Neuronal stem cell (in vitro differentiated cells): ENCODE measurements at regions not wholly inside any gene's neighbourhood (a gene's known extent, or its start where the extent isn't known, plus 50 kb on each side); places are given as distances from the start of the nearest gene placed in this dataset.

Experiments
- DNase-seq: peaks from one replicate; pipeline ENCODE4 v3.0.0-alpha.2; 2013; ENCODE audit warnings: low spot score
- H2AFZ ChIP-seq: one replicate; pipeline ENCODE4 v1.6.1; 2013; ENCODE audit warnings: mild to moderate bottlenecking, low read length, inconsistent platforms
- H2AK5ac ChIP-seq: 2 replicates; pipeline ENCODE4 v1.6.1; 2013; ENCODE audit warnings: low read depth, mild to moderate bottlenecking, inconsistent platforms, low read length, moderate library complexity, mixed read lengths
- H2BK120ac ChIP-seq: 2 replicates; pipeline ENCODE4 v1.6.1; 2013; ENCODE audit warnings: low read depth, mild to moderate bottlenecking, inconsistent platforms, low read length, moderate library complexity, mixed read lengths
- H2BK12ac ChIP-seq: one replicate; pipeline ENCODE4 v1.6.1; 2013; ENCODE audit warnings: low read length, inconsistent platforms
- H2BK15ac ChIP-seq: 2 replicates; pipeline ENCODE4 v1.6.1; 2013; ENCODE audit warnings: mild to moderate bottlenecking, low read length, inconsistent platforms, mixed read lengths
- H2BK5ac ChIP-seq: one replicate; pipeline ENCODE4 v1.6.1; 2013; ENCODE audit warnings: inconsistent platforms, mild to moderate bottlenecking, low read length, moderate library complexity
- H3K14ac ChIP-seq: one replicate; pipeline ENCODE4 v1.6.1; 2013; ENCODE audit warnings: low read length, inconsistent platforms
- H3K18ac ChIP-seq: 2 replicates; pipeline ENCODE4 v1.6.1; 2013; ENCODE audit warnings: low read length, inconsistent platforms
- H3K23ac ChIP-seq: 2 replicates; pipeline ENCODE4 v1.6.1; 2013; ENCODE audit warnings: low read depth, mild to moderate bottlenecking, mixed read lengths, low read length, inconsistent platforms; ENCODE audit not compliant: poor library complexity
- H3K27ac ChIP-seq: replicated peaks from 3 replicates; pipeline ENCODE4 v1.5.1; 2013; ENCODE audit warnings: low read length, inconsistent platforms
- H3K27me3 ChIP-seq, 3 experiments: 2 replicates each; pipeline ENCODE4 v1.6.1; 2013; ENCODE audit warnings: low read length in 3 of 3, mild to moderate bottlenecking in 2 of 3, inconsistent platforms in 1 of 3, low read depth in 1 of 3, mixed read lengths in 1 of 3, moderate library complexity in 1 of 3; ENCODE audit not compliant: control insufficient read depth in 3 of 3, insufficient read depth in 3 of 3
- H3K36me3 ChIP-seq, 2 donors: replicated peaks in 1 of 2; 2 replicates each; pipeline ENCODE4 v1.6.1; 2013; ENCODE audit warnings: low read length in 2 of 2; ENCODE audit not compliant: control insufficient read depth in 2 of 2, insufficient read depth in 2 of 2
- H3K4ac ChIP-seq: 2 replicates; pipeline ENCODE4 v1.6.1; 2013; ENCODE audit warnings: inconsistent platforms, mild to moderate bottlenecking, low read length, moderate library complexity
- H3K4me1 ChIP-seq, 2 donors: 1 replicate in 1 of 2; 2 replicates in 1 of 2; pipeline ENCODE4 v1.6.1; 2013; ENCODE audit warnings: low read length in 2 of 2, low read depth in 1 of 2; ENCODE audit not compliant: control insufficient read depth in 2 of 2, insufficient read depth in 1 of 2
- H3K4me2 ChIP-seq: one replicate; pipeline ENCODE4 v1.6.1; 2013; ENCODE audit warnings: mild to moderate bottlenecking, low read length, inconsistent platforms; ENCODE audit not compliant: insufficient read depth, poor library complexity, severe bottlenecking
- H3K4me3 ChIP-seq, 2 donors: 2 replicates each; pipeline ENCODE4 v1.5.1; 2013; ENCODE audit warnings: low read length in 2 of 2, mild to moderate bottlenecking in 2 of 2, inconsistent platforms in 1 of 2, moderate library complexity in 1 of 2
- H3K79me1 ChIP-seq: one replicate; pipeline ENCODE4 v1.6.1; 2013; ENCODE audit warnings: low read depth, mild to moderate bottlenecking, inconsistent platforms, low read length, moderate library complexity
- H3K9ac ChIP-seq: one replicate; pipeline ENCODE4 v1.6.1; 2013; ENCODE audit warnings: mild to moderate bottlenecking, low read depth, low read length, inconsistent platforms; ENCODE audit not compliant: poor library complexity
- H3K9me3 ChIP-seq, 2 donors: replicated peaks in 1 of 2; 2 replicates each; pipeline versions ENCODE3 to v1.6.1; 2013; ENCODE audit warnings: low read length in 2 of 2, mild to moderate bottlenecking in 2 of 2, inconsistent platforms in 1 of 2, low read depth in 1 of 2, mixed read lengths in 1 of 2, moderate library complexity in 1 of 2; ENCODE audit not compliant: control insufficient read depth in 2 of 2, insufficient read depth in 1 of 2
- H4K8ac ChIP-seq: one replicate; pipeline ENCODE4 v1.6.1; 2013; ENCODE audit warnings: low read depth, mild to moderate bottlenecking, inconsistent platforms, low read length, moderate library complexity
- H4K91ac ChIP-seq: one replicate; pipeline ENCODE4 v1.6.1; 2013; ENCODE audit warnings: low read length, low read depth, mild to moderate bottlenecking, inconsistent platforms; ENCODE audit not compliant: poor library complexity
- WGBS, 2 donors: extraction: QIAGEN DNeasy Blood & Tissue Kit; methylation state at CpG; one replicate each; pipeline ENCODE4 v1.1.7; 2013; ENCODE audit warnings: missing lambda C conversion rate in 2 of 2, mixed read lengths in 1 of 2; ENCODE audit not compliant: insufficient read length in 2 of 2, insufficient replicate concordance in 1 of 2; ENCODE audit errors: extremely low coverage in 2 of 2; 5-methylcytosine and 5-hydroxymethylcytosine counted together

DNA sequence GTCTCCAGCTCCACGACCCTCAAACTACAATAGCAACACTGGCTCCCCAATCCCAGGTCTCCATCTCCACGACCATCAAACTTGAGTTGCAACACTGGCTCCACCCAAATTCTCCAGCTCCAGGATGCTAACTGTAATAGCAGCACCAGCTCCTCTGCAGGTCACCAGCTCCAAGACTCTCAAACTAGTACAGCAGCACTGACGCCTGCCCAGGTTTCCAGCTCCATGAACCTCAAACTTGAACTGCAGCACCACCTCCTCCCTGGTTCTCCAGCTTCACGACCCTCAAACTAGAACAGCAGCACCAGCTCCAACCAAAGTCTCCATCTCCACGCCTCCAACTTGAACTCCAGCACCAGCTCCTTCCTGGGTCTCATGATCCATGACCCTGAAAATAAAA, 353.8 kb downstream of the PREX1 start:
- Histone ChIP-seq H2AK5ac (peak overlapping the region; percentile 2), H3K18ac (peak overlapping the region; percentile 34), H4K91ac (no peak overlapping the region), H2BK15ac (no peak overlapping the region), H2AFZ (no peak overlapping the region), H3K4me1 (no peaks in the 10 kb centered on the region), H3K27me3 (peaks cover 0 to 10% (median 0%) of the 10 kb centered on the region in 3 experiments), H2BK12ac (no peak overlapping the region), H3K23ac (no peak overlapping the region), H3K27ac (no peak overlapping the region), H3K4me2 (no peak overlapping the region), H4K8ac (no peak overlapping the region), H3K4me3 (no peak overlapping the region), H3K4ac (no peak overlapping the region), H3K14ac (no peak overlapping the region), H3K36me3 (no peaks in the 10 kb centered on the region), H3K9ac (no peak overlapping the region), H2BK120ac (no peak overlapping the region), H3K9me3 (no peaks in the 10 kb centered on the region), H2BK5ac (no peak overlapping the region), H3K79me1 (no peaks in the 10 kb centered on the region)
- no peak for DNase-seq
- no CpG with 5 or more reads among the region's 5 CpGs for WGBS, 2 donors

DNA sequence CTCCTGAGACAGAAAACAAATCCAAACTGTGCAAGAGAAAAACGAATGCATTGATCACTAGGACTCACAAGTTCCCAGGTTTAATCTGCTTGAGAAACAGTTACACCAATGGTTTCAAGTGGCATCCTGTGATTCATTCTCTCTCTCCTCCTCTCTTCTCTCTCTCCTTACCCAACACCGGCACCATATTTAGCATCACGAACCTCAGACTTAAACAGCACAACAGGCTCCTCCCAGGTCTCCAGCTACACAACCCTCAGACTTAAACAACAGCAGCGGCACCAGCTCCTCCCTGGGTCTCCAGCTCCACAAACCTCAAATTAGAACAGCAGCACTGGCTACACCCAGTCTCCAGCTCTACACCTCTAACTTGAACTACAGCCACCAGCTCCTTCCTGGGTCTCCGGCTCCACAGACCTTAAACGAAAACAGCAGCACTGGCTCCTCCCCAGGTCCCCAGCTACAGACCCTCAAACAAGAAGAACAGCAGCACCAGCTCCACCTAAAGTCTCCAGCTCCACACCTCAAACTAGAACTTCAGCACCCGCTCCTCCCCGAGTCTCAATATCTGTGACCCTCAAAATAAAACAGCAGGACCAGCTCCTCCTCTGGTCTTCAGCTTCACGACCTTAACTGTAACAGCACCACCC, 355.9 kb downstream of the PREX1 start:
- Histone ChIP-seq H3K36me3 (no peaks in the 10 kb centered on the region), H2BK15ac (peak overlapping the region; percentile 9), H3K27me3 (no peaks in the 10 kb centered on the region), H4K91ac (no peak overlapping the region), H2AK5ac (no peak overlapping the region), H3K27ac (no peak overlapping the region), H3K9ac (no peak overlapping the region), H3K4ac (no peak overlapping the region), H3K4me1 (no peaks in the 10 kb centered on the region), H3K4me2 (no peak overlapping the region), H3K9me3 (no peaks in the 10 kb centered on the region), H2BK12ac (no peak overlapping the region), H3K14ac (no peak overlapping the region), H2BK5ac (no peak overlapping the region), H2AFZ (no peak overlapping the region), H4K8ac (no peak overlapping the region), H2BK120ac (no peak overlapping the region), H3K79me1 (no peaks in the 10 kb centered on the region), H3K23ac (no peak overlapping the region), H3K4me3 (no peak overlapping the region), H3K18ac (no peak overlapping the region)
- WGBS, 2 donors, result no CpG with 5 or more reads among the region's 9 CpGs
- no peak for DNase-seq

DNA sequence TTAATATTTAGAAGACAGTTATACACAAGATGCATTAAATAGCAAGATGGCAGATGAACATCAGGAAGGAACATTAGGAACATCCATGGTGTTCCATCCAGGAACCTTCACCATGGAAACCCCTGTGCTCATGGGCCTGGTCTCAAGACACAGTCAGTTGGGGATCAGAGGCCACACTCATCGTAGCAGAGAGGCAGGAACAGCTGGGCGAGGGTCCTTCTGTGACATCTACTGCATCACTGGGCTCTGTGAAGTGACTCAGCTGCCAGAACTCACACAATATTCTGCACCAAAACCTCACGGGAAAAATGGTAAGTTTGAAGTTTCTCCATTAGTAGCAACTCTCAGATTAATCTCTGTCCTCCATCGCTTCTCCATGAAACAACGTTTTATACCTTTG, 356.6 kb downstream of the PREX1 start:
- Histone ChIP-seq H4K91ac (no peak overlapping the region), H3K4me2 (no peak overlapping the region), H3K9ac (no peak overlapping the region), H3K9me3 (no peaks in the 10 kb centered on the region), H3K4me3 (no peak overlapping the region), H3K79me1 (no peaks in the 10 kb centered on the region), H3K18ac (no peak overlapping the region), H2AFZ (no peak overlapping the region), H2BK120ac (no peak overlapping the region), H4K8ac (no peak overlapping the region), H3K23ac (no peak overlapping the region), H3K4ac (no peak overlapping the region), H3K14ac (no peak overlapping the region), H3K36me3 (no peaks in the 10 kb centered on the region), H3K27ac (no peak overlapping the region), H2BK15ac (no peak overlapping the region), H2BK5ac (no peak overlapping the region), H2AK5ac (no peak overlapping the region), H3K27me3 (no peaks in the 10 kb centered on the region), H2BK12ac (no peak overlapping the region), H3K4me1 (no peaks in the 10 kb centered on the region)
- no CpG with 5 or more reads among the region's 5 CpGs for WGBS, 2 donors
- no peak for DNase-seq

DNA sequence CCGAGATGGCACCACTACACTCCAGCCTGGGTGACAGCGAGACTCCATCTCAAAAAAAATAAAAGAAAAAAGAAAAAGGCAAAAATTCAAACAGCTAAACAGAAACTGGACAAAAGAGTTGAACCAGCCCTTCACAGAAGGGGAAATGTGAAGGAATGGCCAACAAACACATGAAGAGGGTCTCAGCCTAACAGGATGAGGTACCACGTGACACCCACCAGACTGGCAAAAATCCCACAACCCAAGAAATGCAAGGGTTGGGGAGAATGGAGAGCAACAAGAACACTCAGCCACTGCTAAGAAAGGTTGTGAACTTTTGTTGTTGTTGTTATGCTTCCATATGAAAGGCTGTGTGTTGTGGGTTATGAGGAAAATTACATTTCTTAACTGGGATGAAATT, 357.7 kb downstream of the PREX1 start:
- no peak overlapping the region for H2BK120ac ChIP-seq
- H4K91ac ChIP-seq, result no peak overlapping the region
- H2BK5ac ChIP-seq, result no peak overlapping the region
- H3K18ac ChIP-seq, result no peak overlapping the region
- H4K8ac ChIP-seq, result no peak overlapping the region
- H3K4me3 ChIP-seq, result no peak overlapping the region
- no peak overlapping the region for H3K9ac ChIP-seq
- H3K27me3 ChIP-seq, result no peaks in the 10 kb centered on the region
- no peak overlapping the region for H3K4me2 ChIP-seq
- no peak overlapping the region for H2BK15ac ChIP-seq
- no peak for DNase-seq
- no peaks in the 10 kb centered on the region for H3K36me3 ChIP-seq
- no peaks in the 10 kb centered on the region for H3K9me3 ChIP-seq
- no peaks in the 10 kb centered on the region for H3K79me1 ChIP-seq
- no peak overlapping the region for H3K14ac ChIP-seq
- H2AK5ac ChIP-seq, result no peak overlapping the region
- H2BK12ac ChIP-seq, result no peak overlapping the region
- H3K4ac ChIP-seq, result no peak overlapping the region
- WGBS, 2 donors, result no CpG with 5 or more reads among the region's 3 CpGs
- H3K4me1 ChIP-seq, result no peaks in the 10 kb centered on the region
- no peak overlapping the region for H3K23ac ChIP-seq
- no peak overlapping the region for H3K27ac ChIP-seq
- no peak overlapping the region for H2AFZ ChIP-seq
